HEK293T (cell line): ENCODE measurements at regions not wholly inside any gene's neighbourhood (a gene's known extent, or its start where the extent isn't known, plus 50 kb on each side); places are given as distances from the start of the nearest gene placed in this dataset.

Experiments used
- BHLHE40 ChIP-seq: fragments of 450-650 bp; IDR thresholded peaks from 2 replicates; pipeline ENCODE4 v1.6.1; 2016; ENCODE audit warnings: mild to moderate bottlenecking, moderate library complexity, borderline replicate concordance
- ELF4 ChIP-seq: fragments of 450-650 bp; IDR thresholded peaks from 2 replicates; pipeline ENCODE4 v1.6.1; 2017; ENCODE audit warnings: antibody characterized with exemption
- FOXA1 ChIP-seq: fragments of 450-650 bp; IDR thresholded peaks from 2 replicates; pipeline ENCODE4 v1.6.1; 2016; ENCODE audit warnings: mild to moderate bottlenecking
- FOXM1 ChIP-seq: fragments of 450-650 bp; IDR thresholded peaks from 2 replicates; pipeline ENCODE4 v1.6.1; 2017; ENCODE audit warnings: mild to moderate bottlenecking, borderline replicate concordance
- HDGF ChIP-seq: fragments of 450-650 bp; IDR thresholded peaks from 2 replicates; pipeline ENCODE4 v1.6.1; 2017; ENCODE audit warnings: antibody characterized with exemption, borderline replicate concordance
- NFRKB ChIP-seq: fragments of 450-650 bp; IDR thresholded peaks from 2 replicates; pipeline ENCODE4 v1.6.1; 2016; ENCODE audit warnings: mild to moderate bottlenecking, moderate library complexity
- SP1 ChIP-seq: fragments of 450-650 bp; IDR thresholded peaks from 2 replicates; pipeline ENCODE4 v1.6.1; 2017
- SUZ12 ChIP-seq: fragments of 450-650 bp; IDR thresholded peaks from 2 replicates; pipeline ENCODE4 v1.6.1; 2016; ENCODE audit warnings: mild to moderate bottlenecking
- TARDBP ChIP-seq: fragments of 450-650 bp; IDR thresholded peaks from 2 replicates; pipeline ENCODE4 v1.6.1; 2016
- ZNF384 ChIP-seq: fragments of 450-650 bp; IDR thresholded peaks from 2 replicates; pipeline ENCODE4 v1.6.1; 2016
- TF ChIP-seq, protein P1 (sequence below): fragments of 450-650 bp; IDR thresholded peaks from 2 replicates; pipeline ENCODE4 v1.6.1; 2016

DNA sequence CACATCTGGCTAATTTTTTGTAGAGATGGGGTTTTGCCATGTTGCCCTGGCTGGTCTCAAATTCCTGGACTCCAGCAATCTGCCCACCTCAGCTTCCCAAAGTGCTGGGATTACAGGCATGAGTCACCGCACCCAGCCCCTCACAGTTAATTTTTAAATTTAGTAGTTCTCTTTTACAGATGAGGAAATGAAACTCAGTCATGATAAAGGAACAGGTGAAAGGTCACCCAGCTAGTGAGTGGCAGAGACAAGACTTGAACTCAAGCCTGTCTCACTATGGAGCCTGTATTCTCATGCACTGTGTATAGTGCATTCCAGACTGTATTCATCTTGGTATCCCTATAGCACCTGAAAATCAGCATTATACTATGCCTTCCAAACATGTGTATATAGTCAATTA lies 77.1 kb upstream of the WSB1 start:
- TF ChIP-seq BHLHE40 (no peak), SUZ12 (no peak), FOXM1 (no peak), ZNF384 (no peak), HDGF (no peak), ELF4 (no peak), NFRKB (no peak), TARDBP (no peak), SP1 (no peak), FOXA1 (no peak)
- TF ChIP-seq, protein P1, sequence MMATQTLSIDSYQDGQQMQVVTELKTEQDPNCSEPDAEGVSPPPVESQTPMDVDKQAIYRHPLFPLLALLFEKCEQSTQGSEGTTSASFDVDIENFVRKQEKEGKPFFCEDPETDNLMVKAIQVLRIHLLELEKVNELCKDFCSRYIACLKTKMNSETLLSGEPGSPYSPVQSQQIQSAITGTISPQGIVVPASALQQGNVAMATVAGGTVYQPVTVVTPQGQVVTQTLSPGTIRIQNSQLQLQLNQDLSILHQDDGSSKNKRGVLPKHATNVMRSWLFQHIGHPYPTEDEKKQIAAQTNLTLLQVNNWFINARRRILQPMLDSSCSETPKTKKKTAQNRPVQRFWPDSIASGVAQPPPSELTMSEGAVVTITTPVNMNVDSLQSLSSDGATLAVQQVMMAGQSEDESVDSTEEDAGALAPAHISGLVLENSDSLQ = no peak
